Upper lobe of left lung (tissue), 4 donors: ENCODE measurements at regions not wholly inside any gene's neighbourhood (a gene's known extent, or its start where the extent isn't known, plus 50 kb on each side); places are given as distances from the start of the nearest gene placed in this dataset.

Experiments used
- POLR2AphosphoS5 ChIP-seq, 2 donors: sonication (generic); formaldehyde crosslinking; IDR thresholded peaks; one replicate each; pipeline ENCODE4 v1.5.1; 2017; ENCODE audit warnings: antibody characterized with exemption in 2 of 2
- TF ChIP-seq, protein P1 (sequence below), 6 experiments: fragments of 450-650 bp in 4 of 6; fragments of 200-600 bp in 2 of 6; sonication (generic) in 2 of 6; IDR thresholded peaks; one replicate each; pipeline ENCODE4 v1.5.1; 2016 to 2019; ENCODE audit warnings: antibody characterized with exemption in 6 of 6

DNA sequence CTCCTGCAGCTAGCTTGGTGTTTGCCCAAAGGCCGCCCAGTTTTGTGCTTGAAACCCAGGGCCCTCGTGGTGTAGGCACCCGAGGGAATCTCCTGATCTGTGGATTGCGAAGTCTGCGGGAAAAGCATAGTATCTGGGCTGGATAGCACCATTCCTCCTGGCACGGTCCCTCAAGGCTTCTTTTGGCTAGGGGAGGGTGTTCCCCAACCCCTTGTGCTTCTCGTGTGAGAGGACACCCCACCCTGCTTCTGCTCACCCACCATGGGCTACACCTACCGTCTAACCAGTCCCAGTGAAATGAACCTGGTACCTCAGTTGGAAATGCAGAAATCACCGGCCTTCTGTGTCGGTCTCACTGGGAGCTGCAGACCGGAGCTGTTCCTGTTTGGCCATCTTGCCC is 403.5 kb downstream of the USP25 start:
- TF ChIP-seq, protein P1, sequence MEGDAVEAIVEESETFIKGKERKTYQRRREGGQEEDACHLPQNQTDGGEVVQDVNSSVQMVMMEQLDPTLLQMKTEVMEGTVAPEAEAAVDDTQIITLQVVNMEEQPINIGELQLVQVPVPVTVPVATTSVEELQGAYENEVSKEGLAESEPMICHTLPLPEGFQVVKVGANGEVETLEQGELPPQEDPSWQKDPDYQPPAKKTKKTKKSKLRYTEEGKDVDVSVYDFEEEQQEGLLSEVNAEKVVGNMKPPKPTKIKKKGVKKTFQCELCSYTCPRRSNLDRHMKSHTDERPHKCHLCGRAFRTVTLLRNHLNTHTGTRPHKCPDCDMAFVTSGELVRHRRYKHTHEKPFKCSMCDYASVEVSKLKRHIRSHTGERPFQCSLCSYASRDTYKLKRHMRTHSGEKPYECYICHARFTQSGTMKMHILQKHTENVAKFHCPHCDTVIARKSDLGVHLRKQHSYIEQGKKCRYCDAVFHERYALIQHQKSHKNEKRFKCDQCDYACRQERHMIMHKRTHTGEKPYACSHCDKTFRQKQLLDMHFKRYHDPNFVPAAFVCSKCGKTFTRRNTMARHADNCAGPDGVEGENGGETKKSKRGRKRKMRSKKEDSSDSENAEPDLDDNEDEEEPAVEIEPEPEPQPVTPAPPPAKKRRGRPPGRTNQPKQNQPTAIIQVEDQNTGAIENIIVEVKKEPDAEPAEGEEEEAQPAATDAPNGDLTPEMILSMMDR (IDR thresholded peaks at IDR 0.05), result no peak
- TF ChIP-seq POLR2AphosphoS5 (IDR thresholded peaks at IDR 0.05), result no peak
